Fibroblast of upper back skin (primary cell): ENCODE measurements at regions not wholly inside any gene's neighbourhood (a gene's known extent, or its start where the extent isn't known, plus 50 kb on each side); places are given as distances from the start of the nearest gene placed in this dataset.
A peak's percentile ranks its signal among the peaks of the same experiment; 100 is the strongest.
"Not testable (repeated sequence)": the region's sequence is repeated elsewhere in the genome, so short reads cannot be mapped to it uniquely, and the experiment has no call there.

Experiments
- DNase-seq: peaks from one replicate; pipeline ENCODE4 v3.0.0-alpha.2; 2013

DNA sequence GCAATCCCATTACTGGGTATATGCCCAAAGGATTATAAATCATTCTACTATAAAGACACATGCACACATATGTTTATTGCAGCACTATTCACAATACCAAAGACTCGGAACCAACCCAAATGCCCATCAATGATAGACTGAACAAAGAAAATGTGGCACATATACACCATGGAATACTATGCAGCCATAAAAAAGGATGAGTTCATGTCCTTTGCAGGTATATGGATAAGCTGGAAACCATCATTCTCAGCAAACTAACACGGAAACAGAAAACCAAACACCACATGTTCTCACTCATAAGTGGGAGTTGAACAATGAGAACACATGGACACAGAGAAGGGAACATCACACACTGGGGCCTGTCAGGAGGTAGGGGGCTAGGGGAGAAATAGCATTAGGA lies 235.7 kb downstream of the PTN start:
- DNase-seq = not testable (repeated sequence)

DNA sequence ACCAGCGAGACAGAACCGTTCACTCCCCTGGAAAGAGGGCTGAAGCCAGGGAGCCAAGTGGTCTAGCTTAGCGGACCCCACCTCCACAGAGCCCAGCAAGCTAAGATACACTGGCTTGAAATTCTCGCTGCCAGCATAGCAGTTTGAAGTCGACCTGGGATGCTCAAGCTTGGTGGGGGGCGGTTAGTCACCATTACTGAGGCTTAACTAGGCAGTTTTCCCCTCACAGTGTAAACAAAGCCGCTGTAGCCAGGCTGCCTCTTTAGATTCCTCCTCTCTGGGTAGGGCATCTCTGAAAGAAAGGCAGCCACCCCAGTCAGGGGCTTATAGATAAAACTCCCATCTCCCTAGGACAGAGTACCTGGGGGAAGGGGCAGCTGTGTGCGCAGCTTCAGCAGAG lies 235.1 kb downstream of the CHRM2 start:
- DNase-seq = peak; percentile 25

DNA sequence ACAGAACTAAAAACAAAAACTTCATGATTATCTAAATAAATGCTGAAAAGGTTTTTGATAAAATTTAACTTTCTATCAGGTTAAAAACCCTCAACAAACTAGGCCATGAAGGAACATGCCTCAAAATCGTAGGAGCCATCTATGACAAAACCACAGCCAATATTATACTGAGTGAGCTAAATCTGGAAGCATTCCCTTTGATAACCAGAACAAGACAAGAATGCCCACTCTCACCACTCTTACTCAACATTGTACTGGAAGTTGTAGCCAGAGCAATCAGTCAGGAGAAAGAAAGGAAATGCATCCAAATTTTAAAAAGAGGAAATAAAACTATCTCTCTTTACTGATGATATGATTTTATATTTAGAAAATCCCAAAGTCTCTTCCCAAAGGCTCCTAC lies 228.7 kb downstream of the CHRM2 start:
- DNase-seq = peak; percentile 32

DNA sequence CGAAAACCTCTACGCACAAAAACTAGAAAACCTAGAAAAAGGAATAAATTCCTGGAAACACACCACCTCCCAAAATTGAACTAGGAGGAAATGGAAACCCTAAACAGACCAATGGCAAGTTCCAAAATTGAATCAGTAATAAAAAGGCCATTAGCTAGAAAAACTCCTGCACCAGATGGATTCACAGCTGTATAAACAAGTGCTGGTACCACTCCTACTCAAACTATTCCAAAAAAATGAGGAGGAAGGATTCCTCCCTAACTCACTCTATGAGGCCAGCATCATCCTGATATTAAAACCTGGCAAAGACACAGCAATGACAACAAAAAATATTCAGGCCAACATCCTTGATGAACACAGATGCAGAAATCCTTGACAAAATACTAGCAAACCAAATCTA lies 228.2 kb downstream of the CHRM2 start:
- DNase-seq = peak; percentile 41

DNA sequence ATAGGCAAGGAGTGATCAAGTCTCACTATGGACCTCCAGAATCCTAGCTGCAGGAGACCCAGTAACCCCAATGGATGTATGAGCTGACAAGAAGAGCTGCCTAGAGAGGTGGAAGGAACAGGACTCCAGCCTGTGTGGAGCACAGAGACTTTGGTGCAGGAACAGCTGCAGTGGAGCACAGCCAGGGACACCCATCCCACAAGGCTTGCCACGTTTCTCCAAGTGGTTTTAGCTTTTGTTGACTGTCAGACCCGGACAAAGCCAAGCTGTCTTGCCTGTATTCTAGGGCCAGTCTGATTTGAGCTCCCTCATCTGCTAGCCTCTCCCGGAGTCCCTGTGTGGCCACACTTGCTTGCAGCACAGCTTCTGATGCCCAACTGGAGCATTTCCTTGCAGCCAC lies 224.7 kb downstream of the CHRM2 start:
- no peak for DNase-seq

DNA sequence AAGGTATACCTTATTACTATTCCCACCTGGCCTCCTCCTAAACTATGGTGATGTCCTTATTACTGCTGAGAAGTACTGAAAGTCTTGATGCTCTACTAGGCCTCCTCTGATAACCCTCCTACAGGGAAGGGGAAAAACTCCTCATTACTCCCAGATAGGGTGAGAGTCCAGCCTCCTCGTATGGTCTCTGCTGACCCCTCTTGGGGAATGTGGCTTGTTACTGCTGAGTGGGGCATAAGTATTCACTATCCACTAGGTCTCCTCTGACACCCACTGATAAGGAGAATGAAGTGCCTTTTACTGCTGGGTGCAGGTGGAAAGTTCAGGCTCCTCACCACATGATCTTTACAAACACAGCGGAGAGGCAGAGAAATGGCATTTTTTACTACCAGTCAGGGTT lies 222.9 kb downstream of the CHRM2 start:
- DNase-seq = peak; percentile 15

DNA sequence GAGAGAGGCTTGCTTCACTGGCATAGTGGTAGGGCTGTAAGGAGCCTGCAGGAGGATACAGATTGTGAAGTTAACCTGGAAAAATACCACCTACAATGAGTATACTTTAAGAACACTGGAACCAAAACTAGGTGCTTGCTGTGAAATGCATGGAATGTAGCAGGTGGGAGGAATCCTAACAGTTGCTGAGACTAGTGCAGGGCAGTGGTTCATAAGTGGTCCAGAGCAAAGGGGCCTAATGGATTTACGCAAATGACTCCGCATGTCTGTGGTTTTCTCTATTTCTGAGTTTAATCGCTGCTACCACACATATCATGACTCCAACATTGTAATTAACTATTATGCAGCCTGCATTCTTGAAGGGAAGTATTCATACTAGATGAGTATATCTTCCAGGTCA lies 218.4 kb downstream of the CHRM2 start:
- DNase-seq = no peak

DNA sequence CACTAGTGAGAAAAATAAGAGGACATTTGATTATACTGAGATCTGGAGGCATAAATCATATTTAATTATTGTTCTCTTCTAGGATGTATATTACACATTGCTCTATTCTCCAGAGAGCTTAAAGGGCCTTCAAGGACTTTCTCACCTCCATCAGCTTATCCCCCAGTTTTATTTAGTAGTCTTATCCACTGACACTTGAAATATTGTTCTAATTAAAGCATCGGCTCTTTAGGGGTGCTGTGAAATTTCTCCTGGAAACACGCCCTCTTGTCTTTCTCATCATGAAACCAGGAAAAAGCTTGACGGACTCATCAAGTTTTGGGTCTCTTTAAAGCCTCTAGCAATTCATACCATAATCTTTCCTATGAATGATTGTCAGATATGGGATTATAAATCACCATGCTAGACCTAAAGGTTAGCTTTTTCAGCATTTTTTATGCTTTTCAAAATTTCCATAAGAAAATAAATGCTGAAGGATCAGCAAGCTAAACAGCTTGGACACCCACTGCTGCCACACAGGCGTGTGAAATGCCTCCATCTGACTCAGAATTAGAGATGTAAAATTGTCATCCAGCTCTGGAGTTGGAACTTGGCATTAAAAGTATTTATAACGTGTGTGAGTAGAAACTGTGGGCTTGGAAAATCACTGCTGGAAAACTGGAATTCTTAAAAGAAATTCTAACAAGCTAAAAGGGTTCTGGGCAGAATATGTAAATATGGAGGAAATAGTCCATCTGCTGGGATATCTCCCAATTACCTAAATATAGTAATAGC lies 216.3 kb downstream of the CHRM2 start:
- no peak for DNase-seq

DNA sequence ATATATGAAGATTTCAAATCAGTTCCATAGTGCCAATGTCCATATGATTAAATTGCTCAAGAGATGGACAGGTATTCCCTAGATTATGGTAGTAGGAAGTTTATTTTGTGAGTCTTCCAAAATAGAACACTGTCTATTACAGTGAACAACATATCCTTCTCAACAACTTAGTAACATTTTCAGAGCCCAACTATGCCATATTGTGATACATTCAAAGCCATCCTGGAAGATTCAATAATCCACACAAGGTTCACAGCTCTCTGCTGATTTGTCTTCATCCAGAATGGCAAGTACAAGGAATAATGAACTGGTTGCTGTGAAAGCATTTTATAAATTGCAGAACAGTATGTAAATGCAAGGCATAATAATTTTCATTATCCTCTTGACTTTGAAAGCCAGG lies 213.9 kb downstream of the CHRM2 start:
- no peak for DNase-seq

DNA sequence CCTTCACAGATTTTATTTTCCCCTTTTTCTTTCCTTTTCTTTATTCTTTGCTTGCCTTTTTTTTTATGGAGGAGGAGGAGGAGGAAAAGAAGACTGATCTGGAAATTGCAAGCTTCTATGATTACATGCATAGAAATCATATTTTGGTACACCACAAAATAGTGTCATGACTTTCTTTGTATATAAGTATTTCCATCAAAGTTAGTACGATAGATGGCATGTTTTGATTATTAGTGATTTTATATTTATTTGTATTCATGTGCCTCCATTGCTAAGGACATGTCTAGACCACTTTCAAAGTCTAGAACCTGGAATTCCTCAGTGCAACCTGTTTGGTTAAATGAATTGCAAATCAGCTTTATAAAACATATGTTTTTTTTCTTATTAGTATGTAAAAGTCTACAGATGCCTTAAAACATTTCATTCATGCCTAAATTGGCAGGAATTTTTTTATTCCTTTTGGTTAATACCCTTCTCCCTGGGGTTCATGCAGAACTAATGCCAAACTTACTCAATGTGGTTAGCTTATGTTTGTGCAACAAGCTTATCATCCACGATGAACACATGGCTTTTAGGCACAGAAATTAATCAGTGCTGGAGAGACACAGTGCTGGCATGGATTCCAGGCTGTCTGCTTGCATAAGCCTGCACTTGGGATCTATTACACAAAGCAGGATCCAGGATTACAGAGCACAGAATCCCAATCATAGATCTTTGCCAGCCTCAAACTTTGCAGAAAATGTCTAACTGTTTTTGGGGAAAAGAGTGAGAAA lies 213.1 kb downstream of the CHRM2 start:
- DNase-seq = peak; percentile 96

DNA sequence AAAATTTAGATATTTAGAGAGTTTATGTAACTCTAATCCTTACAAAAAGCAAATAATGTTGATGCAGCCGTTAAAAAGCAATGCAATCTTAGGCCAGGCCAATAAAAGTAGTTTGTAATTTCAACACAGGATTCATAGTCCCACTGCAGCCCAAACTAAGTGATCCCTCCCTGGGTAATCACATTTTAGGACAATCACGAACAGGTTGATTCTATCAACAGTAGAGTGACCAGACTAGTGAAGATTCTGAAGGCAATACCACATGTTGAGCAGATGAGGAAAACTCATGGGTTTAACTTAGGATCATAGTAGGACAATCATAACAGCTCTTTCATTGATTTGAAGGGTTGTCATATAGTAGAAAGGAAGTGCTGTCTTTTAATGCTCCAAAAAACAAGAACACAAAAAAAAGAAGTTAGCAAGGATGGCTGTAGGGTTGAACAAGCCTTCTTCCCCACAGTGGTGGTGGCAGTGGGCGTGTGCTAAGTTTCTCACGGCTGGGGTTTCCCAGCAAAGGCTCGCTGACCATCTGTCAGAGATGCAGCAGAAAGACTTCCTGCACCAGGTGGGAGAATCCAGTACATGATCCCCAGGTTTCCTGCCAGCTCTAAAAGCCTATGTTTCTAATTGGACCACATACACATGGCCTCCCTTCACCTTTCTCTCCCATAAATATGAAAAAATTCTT lies 212.2 kb downstream of the CHRM2 start:
- DNase-seq = no peak

DNA sequence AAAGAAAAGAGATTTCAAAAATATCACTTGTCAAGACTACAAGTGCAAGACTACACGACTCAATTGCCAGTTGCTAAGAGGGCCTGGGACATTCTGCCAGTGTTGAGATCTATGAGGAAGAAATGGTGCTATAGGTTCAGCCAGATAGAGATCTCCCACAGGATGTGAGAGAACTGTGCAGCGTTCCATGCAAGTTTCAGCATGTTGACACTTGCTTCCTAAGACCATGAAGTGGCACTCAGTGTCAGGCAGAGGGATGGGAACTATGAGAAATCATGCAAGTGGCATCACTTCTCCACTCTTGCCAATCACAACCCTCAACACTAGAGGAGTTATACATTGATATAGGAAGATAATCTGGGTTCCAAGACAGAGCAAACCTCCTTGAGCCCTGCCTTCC lies 210.3 kb downstream of the CHRM2 start:
- no peak for DNase-seq

DNA sequence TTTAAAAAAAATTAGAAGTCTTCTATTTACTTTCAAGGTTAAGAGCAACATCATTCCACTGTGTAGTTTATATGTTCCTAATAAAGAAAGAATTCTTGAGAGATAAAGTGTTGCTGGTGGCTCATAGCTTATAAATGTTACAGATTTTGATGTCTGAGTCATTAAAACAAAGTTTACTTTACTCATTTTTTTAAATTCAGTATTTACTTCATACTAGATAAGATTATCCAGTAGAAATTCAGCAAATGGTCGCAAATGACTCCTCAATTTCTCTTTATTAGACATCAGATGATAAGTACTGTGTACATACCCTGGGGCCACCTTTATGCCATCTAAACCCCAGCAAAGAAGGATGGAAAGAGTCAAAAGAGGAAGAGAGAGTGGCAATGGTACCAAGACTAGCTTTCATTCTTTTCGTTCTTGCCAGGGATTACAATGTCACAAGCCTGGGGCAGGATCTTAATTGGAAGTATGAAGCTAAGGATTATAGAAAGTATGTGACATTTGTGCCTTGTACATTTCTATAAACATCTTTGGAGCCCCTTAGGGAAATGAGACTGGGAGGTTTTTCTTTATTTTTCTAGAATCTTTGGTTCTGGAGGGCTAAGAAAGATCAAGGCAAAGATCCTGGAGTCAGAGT lies 206.1 kb downstream of the CHRM2 start:
- peak; percentile 27 for DNase-seq

DNA sequence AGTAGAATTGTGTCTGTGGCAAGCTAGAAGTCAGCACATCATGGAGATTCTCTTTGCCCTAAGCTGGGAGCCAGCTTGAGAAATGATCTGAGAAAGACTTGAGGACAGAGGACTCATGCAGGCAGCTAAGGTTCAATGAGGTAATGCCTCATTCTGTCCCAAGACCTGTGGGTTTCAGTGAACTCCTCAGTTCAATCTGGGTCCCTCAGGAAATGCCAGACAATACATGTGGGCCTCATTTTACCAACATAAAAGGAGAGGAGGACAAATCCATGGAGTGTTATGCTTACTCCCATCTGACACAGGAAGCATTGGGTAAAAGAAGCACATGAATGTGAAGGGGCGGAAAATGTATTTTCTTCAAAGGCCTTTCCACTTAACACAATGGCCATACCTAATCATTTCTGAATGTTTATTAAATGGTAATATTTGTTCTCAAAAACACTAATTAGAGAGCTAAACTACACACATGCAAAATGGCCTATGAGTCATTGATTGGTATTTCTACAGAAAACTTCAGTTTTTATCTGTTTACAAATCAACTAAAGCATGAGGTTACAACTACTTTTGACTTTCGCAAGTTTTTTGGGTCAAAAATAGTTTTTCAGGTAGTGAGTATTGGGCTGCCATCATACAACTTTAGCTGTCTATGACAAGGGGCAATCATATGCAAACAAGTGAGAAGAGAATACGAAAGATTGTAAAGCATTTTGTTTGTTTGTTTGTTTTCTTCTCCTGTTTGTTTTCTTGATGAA lies 205.3 kb downstream of the CHRM2 start:
- peak; percentile 11 for DNase-seq
